CD14-positive monocyte (primary cell): ENCODE measurements at regions not wholly inside any gene's neighbourhood (a gene's known extent, or its start where the extent isn't known, plus 50 kb on each side); places are given as distances from the start of the nearest gene placed in this dataset.

ENCODE experiments used
- DNase-seq, 3 donors: peaks; one replicate each; pipeline ENCODE4 v3.0.0-alpha.2; 2011 to 2022
- H2AFZ ChIP-seq: 2 replicates; pipeline ENCODE4 v1.6.0; 2012; ENCODE audit warnings: mild to moderate bottlenecking, low read depth, low read length, inconsistent platforms; ENCODE audit not compliant: insufficient read depth, poor library complexity, severe bottlenecking
- H3K27ac ChIP-seq, 2 donors: 1 replicate in 1 of 2; 2 replicates in 1 of 2; pipeline ENCODE4 v1.5.1; 2012 to 2013; ENCODE audit warnings: low read length in 2 of 2, control low read depth in 1 of 2, inconsistent platforms in 1 of 2, low read depth in 1 of 2, mild to moderate bottlenecking in 1 of 2
- H3K27me3 ChIP-seq, 2 donors: one replicate each; pipeline versions ENCODE4 v1.6.0 to v1.6.1; 2011 to 2013; ENCODE audit warnings: low read length in 2 of 2; ENCODE audit not compliant: control insufficient read depth in 2 of 2, insufficient read depth in 2 of 2
- H3K36me3 ChIP-seq, 2 donors: replicated peaks in 1 of 2; 1 replicate in 1 of 2; 2 replicates in 1 of 2; pipeline versions ENCODE4 v1.5.1 to v1.6.1; 2012 to 2013; ENCODE audit warnings: low read length in 2 of 2, control low read depth in 1 of 2, inconsistent platforms in 1 of 2, mild to moderate bottlenecking in 1 of 2; ENCODE audit not compliant: insufficient read depth in 2 of 2, control insufficient read depth in 1 of 2
- H3K4me1 ChIP-seq, 2 donors: 1 replicate in 1 of 2; 2 replicates in 1 of 2; pipeline versions ENCODE4 v1.5.1 to v1.6.1; 2012 to 2013; ENCODE audit warnings: low read length in 2 of 2, control low read depth in 1 of 2, inconsistent platforms in 1 of 2, mild to moderate bottlenecking in 1 of 2, moderate library complexity in 1 of 2; ENCODE audit not compliant: insufficient read depth in 2 of 2, control insufficient read depth in 1 of 2
- H3K4me2 ChIP-seq: replicated peaks from 2 replicates; pipeline ENCODE3; 2012; ENCODE audit warnings: low read length, moderate library complexity, mild to moderate bottlenecking; ENCODE audit not compliant: poor library complexity, severe bottlenecking; ENCODE audit errors: extremely low read depth
- H3K4me3 ChIP-seq, 3 experiments: fragments of 200-600 bp in 1 of 3; sonication (generic) in 1 of 3; replicated peaks in 1 of 3; 1 replicate in 2 of 3; 2 replicates in 1 of 3; pipeline ENCODE4 v1.5.1; 2011 to 2013; ENCODE audit warnings: low read length in 3 of 3, mild to moderate bottlenecking in 3 of 3, control low read depth in 2 of 3, low read depth in 2 of 3, inconsistent platforms in 1 of 3, moderate library complexity in 1 of 3
- H3K79me2 ChIP-seq: 2 replicates; pipeline ENCODE4 v1.6.0; 2012; ENCODE audit warnings: mild to moderate bottlenecking, control low read depth, inconsistent platforms, low read length, moderate library complexity; ENCODE audit not compliant: insufficient read depth
- H3K9ac ChIP-seq: 2 replicates; pipeline ENCODE4 v1.6.0; 2017; ENCODE audit warnings: low read length, mild to moderate bottlenecking; ENCODE audit not compliant: insufficient read depth, poor library complexity, severe bottlenecking
- H3K9me3 ChIP-seq, 2 donors: replicated peaks in 1 of 2; 1 replicate in 1 of 2; 2 replicates in 1 of 2; pipeline versions ENCODE4 v1.5.1 to v1.6.1; 2012 to 2013; ENCODE audit warnings: low read length in 2 of 2, control low read depth in 1 of 2; ENCODE audit not compliant: control insufficient read depth in 1 of 2, insufficient read depth in 1 of 2
- H4K20me1 ChIP-seq: 2 replicates; pipeline ENCODE4 v1.6.0; 2012; ENCODE audit warnings: mild to moderate bottlenecking, low read length, control low read depth, moderate library complexity; ENCODE audit not compliant: insufficient read depth
- H3K27ac Mint-ChIP-seq, 7 donors: one replicate each; pipeline ENCODE4 v1.8.0; 2020; ENCODE audit warnings: mild to moderate bottlenecking in 7 of 7, mixed read lengths in 7 of 7, moderate library complexity in 6 of 7, inconsistent platforms in 2 of 7
- H3K27me3 Mint-ChIP-seq, 3 donors: one replicate each; pipeline ENCODE4 v1.8.0; 2021 to 2022; ENCODE audit warnings: low read depth in 3 of 3, mild to moderate bottlenecking in 3 of 3, mixed read lengths in 3 of 3, moderate library complexity in 3 of 3, inconsistent platforms in 1 of 3
- H3K36me3 Mint-ChIP-seq, 2 donors: one replicate each; pipeline ENCODE4 v1.8.0; 2020; ENCODE audit warnings: mixed read lengths in 2 of 2, inconsistent platforms in 1 of 2, mild to moderate bottlenecking in 1 of 2
- H3K4me1 Mint-ChIP-seq: one replicate; pipeline ENCODE4 v1.8.0; 2020; ENCODE audit warnings: mild to moderate bottlenecking, mixed read lengths
- H3K4me3 Mint-ChIP-seq, 2 donors: one replicate each; pipeline ENCODE4 v1.8.0; 2020; ENCODE audit warnings: mild to moderate bottlenecking in 2 of 2, mixed read lengths in 2 of 2, moderate library complexity in 1 of 2
- H3K9me3 Mint-ChIP-seq, 7 donors: one replicate each; pipeline ENCODE4 v1.8.0; 2020 to 2022; ENCODE audit warnings: mixed read lengths in 7 of 7, mild to moderate bottlenecking in 6 of 7, moderate library complexity in 6 of 7, inconsistent platforms in 2 of 7
- CTCF ChIP-seq: fragments of 200-600 bp; IDR thresholded peaks from one replicate; pipeline ENCODE4 v1.8.0; 2022; ENCODE audit warnings: antibody characterized with exemption, mild to moderate bottlenecking
- WGBS: methylation state at CpG from one replicate; pipeline ENCODE4 v1.1.5; 2013; ENCODE audit warnings: missing lambda C conversion rate; ENCODE audit not compliant: insufficient coverage; 5-methylcytosine and 5-hydroxymethylcytosine counted together
- intact Hi-C, 2 donors: fragments of 100-400 bp; cut with micrococcal nuclease; formaldehyde crosslinking; loops; one replicate each; pipeline versions ENCODE4 v1.15.0 to v1.15.1; 2023

GRCh38 chr1:54493608-54494007 is 54.4 kb upstream of the ACOT11 start:
- no peak for TF ChIP-seq CTCF
- intact Hi-C loops, result loop anchor here in 1 of 2 donors (10.0 kb wide), 1 partner anchor 309 kb away; no protein-coding TSS in a partner anchor
- Mint-ChIP-seq H3K4me1 (peaks cover 9% of the 10 kb centered on the region), H3K27ac (peak overlapping the region in 1 of 7 donors; percentile 40), H3K4me3 (no peak overlapping the region), H3K9me3 (peaks cover 4 to 15% (median 14%) of the 10 kb centered on the region in 7 donors), H3K27me3 (peaks cover 14 to 18% (median 15%) of the 10 kb centered on the region in 3 donors), H3K36me3 (no peaks in the 10 kb centered on the region)
- Histone ChIP-seq H2AFZ (no peak overlapping the region), H3K9me3 (peaks cover 8 to 15% of the 10 kb centered on the region in 2 donors), H3K9ac (no peak overlapping the region), H3K4me1 (peaks cover 14 to 17% of the 10 kb centered on the region in 2 donors), H3K4me3 (no peak overlapping the region), H3K36me3 (no peaks in the 10 kb centered on the region), H4K20me1 (no peaks in the 10 kb centered on the region), H3K27me3 (peaks cover 2 to 12% of the 10 kb centered on the region in 2 donors), H3K79me2 (no peaks in the 10 kb centered on the region), H3K4me2 (no peak overlapping the region), H3K27ac (no peak overlapping the region)
- 60% methylated on average over 1 of the region's 2 CpGs for WGBS
- DNase-seq, result no peak

GRCh38 chr1:54490361-54491248 is 57.4 kb upstream of the ACOT11 start:
- 41% methylated on average over 9 of the region's 22 CpGs for WGBS
- H3K27ac Mint-ChIP-seq, result no peak overlapping the region

More at GRCh38 chr1:54490361-54491248, 57.4 kb upstream of the ACOT11 start:
- H3K36me3 ChIP-seq, result no peaks in the 10 kb centered on the region
- Mint-ChIP-seq H3K36me3 (no peaks in the 10 kb centered on the region), H3K4me3 (peak overlapping the region; percentile 20 to 53), H3K4me1 (peaks cover 31% of the 10 kb centered on the region), H3K9me3 (peaks cover 0 to 9% (median 0%) of the 10 kb centered on the region in 7 donors), H3K27me3 (peaks cover 26 to 27% (median 27%) of the 10 kb centered on the region in 3 donors)
- no peak overlapping the region for H3K9ac ChIP-seq
- H2AFZ ChIP-seq, result no peak overlapping the region
- H3K4me1 ChIP-seq, result peaks cover 38 to 43% of the 10 kb centered on the region in 2 donors
- H3K4me2 ChIP-seq, result peak overlapping the region; percentile 22
- no peak for TF ChIP-seq CTCF
- intact Hi-C loops, result loop anchor here in 1 of 2 donors (10.0 kb wide), 1 partner anchor 306 kb away; no protein-coding TSS in a partner anchor
- no peak for DNase-seq
- H3K4me3 ChIP-seq, result no peak overlapping the region
- H4K20me1 ChIP-seq, result no peaks in the 10 kb centered on the region
- H3K27ac ChIP-seq, result no peak overlapping the region
- no peaks in the 10 kb centered on the region for H3K9me3 ChIP-seq
- H3K79me2 ChIP-seq, result no peaks in the 10 kb centered on the region
- peaks cover 6 to 13% of the 10 kb centered on the region in 2 donors for H3K27me3 ChIP-seq
